NCI-H82 treated with DMSO at 0.1 percent for 48 hours (cell line): ENCODE measurements at regions not wholly inside any gene's neighbourhood (a gene's known extent, or its start where the extent isn't known, plus 50 kb on each side); places are given as distances from the start of the nearest gene placed in this dataset.

Source experiments
- DNase-seq: peaks from one replicate; lab custom pipeline; 2025; ENCODE audit not compliant: unreplicated experiment; lab: John Stamatoyannopoulos, UW

DNA sequence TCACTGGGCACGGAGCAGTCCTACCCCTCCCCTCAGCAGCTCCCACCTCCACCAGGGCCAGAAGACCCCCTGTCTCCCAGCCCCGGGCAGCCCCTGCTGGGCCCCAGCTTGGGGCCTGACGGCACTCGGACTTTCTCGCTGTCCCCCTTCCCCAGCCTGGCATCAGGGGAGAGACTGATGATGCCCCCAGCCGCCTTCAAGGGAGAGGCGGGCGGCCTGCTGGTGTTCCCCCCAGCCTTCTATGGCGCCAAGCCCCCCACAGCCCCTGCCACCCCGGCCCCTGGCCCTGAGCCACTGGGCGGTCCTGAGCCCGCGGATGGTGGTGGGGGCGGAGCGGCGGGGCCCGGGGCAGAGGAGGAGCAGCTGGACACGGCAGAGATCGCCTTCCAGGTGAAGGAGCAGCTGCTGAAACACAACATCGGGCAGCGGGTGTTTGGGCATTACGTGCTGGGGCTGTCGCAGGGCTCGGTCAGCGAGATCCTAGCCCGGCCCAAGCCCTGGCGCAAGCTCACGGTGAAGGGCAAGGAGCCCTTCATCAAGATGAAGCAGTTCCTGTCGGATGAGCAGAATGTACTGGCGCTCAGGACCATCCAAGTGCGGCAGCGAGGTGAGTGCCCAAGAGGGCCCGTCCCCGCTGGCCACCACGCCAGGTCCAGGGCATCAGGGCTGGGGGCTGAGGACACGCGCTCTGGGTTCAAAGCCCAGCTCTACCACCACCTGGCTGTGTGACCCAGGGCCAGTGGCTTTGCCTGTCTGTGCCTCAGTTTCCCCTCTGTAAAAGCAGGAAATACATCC, 58.6 kb downstream of the PHETA1 start:
- no peak for DNase-seq

DNA sequence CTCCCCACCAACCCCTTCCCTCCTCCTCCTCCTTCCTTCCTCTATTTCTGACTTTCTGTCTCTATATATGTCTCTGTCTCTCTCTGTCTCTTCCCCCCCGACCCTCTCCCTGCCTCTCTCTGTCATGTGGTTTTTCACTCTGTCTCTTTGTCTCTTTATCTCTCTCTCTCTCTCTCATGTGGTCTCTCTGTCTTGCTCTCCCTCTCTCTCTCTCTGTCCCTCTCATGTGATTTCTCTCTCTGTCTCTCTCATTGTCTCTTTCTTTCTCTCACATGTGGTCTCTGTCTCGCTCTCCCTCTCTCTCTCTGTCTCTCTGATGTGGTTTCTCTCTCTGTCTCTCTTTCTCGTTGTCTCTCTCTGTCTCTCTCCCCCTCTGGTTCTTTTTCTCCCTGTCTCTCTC, 59.3 kb downstream of the PHETA1 start:
- no peak for DNase-seq

DNA sequence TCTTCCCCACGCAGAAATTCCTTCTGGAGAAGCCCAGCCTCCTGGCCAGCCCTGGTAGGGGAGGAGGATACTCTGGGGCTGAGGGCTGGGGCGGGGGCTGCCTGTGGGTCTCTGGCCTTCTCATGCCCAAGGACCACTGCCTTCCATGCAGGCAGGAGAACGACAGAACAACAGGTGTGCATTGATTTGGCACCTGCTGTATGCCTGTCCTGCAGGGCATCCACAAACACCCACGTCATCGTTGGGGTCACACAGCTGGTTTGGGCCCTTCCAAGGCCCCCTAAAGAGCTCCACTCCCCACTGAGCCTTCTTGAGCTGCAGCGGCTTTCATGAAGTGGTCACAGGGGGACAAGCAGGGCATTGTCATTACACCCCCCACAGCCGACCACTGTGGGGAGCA, 60.4 kb downstream of the PHETA1 start:
- no peak for DNase-seq

GRCh38 chr12:111304642-111305071, 64.2 kb downstream of the PHETA1 start:
- DNase-seq, result no peak

GRCh38 chr12:111303531-111303930, 65.4 kb downstream of the PHETA1 start:
- DNase-seq, result no peak

- DNase-seq, result peak; percentile 33
Observed at GRCh38 chr12:111298582-111299436, 70.1 kb downstream of the PHETA1 start.

DNA sequence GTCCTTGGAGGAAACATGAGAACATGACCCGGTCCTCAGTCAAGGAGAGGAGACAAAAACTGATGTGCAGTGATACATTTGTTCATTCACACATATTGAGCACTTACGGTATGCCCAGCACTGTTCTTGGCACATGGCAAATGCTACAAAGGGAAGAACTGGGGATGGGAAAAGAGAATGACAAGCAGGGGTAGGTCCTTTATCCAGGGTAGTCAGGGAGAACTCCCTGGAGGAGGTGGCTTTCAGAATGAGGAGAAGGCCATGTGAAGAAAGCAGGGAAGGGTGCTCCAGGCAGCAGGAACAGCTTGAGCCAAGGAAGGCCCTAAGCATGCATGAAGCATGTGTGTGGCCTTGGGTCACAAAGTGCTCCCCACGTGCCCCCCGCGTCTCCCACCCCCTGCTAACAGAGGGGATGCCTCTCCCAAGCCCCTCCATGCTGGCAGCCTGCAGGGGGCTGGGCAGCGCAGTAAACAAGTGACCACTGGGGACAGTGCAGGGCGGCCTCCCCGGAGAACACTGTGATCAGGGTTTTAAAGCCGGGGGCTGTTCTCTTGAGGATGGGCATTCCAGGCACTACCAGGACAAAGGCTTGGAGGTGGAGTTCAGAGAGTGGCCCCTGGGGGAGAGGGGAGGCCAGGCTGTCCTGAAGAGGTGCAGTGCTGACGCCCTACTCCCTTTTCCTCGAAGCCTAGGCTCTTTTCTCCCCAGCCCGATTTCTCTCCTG, 71.0 kb downstream of the PHETA1 start:
- no peak for DNase-seq

DNA sequence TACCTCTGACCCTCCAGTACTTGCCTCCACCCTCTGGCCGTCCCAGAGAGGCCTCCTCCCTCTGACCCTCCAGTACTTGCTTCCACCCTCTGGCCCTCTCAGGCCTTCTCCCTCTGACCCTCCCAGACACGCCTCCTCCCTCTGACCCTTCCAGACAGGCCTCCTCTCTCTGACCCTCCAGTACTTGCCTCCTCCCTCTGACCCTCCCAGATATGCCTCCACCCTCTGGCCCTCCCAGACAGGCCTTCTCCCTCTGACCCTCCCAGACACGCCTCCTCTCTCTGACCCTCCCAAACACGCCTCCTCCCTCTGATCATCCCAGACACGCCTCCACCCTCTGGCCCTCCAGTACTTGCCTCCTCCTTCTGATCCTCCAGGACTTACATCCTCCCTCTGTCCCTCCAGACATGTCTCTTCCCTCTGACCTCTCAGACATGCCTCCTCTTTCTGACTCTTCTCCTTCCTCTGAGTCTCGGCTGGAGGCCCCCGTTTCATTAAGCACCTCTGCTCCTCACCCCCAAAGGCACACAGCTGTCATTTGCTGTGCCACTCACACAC, 71.9 kb downstream of the PHETA1 start:
- DNase-seq, result no peak

- no peak for DNase-seq
Observed at GRCh38 chr12:111295176-111295575, 73.7 kb downstream of the PHETA1 start.

DNA sequence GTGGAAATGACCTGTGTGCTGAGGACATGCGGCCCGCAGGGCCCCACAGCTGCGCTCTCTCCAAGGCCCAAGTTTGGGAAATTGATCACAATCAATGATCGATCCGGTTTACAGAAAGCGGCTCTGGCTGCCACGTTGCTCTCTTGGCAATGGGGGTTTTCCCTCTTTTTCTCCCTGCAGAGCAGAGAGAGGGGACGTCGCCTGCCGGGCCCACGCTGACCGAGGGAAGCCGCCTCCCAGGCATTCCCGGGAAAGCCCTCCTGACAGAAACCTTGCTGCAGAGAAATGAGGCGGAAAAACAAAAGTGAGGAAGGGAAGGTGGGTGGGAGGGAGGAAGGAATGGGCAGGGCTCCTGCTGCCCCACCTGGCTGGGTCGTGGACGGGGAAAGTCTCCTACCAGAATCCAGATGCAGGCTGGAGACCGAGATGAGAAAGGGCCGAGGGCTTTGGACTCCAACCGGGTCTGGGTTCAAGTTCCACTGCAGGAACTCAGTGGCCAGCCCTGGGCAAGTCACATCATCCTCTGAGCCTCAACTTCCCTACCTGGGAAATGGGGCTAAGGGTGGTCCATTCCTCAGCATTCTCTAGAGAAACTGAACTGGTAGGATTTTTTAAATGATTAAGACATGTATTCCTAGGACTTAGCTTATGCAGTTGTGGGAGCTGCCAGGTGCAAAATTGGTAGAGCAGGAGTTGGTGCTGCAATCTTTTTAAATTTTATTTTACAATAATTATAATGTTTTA, 75.5 kb downstream of the PHETA1 start:
- no peak for DNase-seq

DNA sequence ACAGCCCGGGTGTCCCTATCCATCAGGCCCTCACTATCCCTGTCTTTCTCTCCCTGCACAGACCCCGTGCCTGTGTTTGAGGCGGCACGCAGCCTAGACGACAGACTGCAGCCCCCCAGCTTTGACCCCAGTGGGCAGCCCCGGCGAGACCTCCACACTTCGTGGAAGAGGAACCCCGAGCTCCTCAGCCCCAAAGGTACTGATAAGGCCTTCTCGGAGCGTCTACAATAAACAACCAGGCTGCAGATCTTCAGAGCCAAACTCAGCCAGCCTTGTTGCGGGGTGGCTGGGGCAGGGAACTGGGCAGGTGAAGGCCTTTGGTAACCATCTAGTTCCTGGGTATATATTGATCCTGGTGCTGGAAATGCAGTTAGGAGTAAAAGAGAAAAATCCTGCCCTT, 77.5 kb downstream of the PHETA1 start:
- DNase-seq, result no peak

DNA sequence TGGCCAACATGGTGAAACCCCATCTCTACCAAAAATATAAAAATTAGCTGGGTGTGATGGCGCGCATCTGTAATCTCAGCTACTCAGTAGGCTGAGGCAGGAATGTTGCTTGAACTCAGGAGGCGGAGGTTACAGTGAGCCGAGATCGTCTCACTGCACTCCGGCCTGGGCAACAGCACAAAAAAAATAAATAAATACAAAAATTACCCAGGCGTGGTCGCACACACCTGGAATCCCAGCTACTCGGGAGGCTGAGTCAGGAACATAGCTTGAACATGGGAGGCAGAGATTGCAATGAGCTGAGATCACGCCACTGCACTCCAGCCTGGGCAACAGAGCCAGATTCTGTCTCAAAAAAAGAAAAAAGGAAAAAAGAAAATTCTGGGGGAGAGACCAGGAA, 80.1 kb downstream of the PHETA1 start:
- DNase-seq, result no peak

DNA sequence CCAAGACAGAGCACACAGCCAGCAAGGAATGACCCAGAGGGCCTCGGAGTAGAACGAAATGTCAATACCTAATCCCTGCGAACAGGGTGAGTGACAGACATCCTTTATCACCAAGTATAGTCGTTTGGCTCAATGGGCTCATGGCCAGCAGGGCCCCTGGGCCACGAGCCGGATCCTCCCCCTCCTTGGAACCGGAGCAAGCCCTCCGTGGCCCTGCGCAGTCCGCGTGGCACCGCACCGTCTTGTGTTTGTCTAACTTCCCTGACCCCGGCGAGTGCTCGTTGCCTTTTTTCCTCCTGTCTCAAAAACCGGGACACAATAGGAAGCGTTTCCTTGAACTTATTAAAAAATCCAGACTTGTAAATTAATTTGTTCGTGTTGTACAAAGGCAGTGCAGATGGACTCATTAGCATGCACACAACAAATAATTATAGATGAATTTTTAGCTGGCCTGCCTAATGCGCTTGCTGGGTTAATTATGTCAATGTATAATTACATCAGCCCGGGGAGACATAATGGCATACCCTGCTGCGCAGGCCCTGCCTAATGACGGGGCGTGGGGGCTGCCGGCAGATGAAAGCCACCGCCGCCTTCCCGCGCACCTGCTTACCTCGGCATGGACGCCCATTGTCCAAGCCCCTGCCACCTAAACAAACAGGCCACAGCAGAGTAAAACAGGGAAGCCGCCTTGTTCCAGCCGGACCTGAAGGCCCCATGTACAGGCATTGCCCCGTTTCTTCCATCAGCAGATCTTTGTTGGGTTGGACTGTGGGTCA, 81.6 kb downstream of the PHETA1 start:
- DNase-seq, result no peak

GRCh38 chr12:111285200-111285599, 83.7 kb downstream of the PHETA1 start:
- DNase-seq, result no peak

GRCh38 chr12:111284709-111285108, 84.2 kb downstream of the PHETA1 start:
- DNase-seq, result no peak

DNA sequence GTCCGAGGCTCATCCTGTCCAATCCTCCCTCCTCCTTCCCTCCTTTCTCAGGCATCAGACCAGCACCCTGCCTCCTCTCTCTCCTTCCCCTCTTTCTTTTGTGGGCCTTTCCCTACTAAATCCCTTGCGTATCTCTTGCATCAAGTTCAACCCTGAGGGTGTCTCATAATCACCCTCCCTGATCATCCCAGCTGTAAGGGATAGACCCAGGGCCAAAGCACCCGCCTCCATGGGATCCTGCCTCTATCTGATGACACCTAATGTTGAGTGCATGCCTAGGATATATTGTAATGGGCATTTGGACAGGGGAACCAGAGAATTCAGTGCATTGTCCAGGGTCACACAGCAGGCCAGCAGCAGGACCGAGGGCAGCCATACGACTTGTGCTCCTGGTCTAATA, 84.9 kb downstream of the PHETA1 start:
- DNase-seq, result no peak

GRCh38 chr12:111283521-111283920, 85.4 kb downstream of the PHETA1 start:
- DNase-seq, result no peak

DNA sequence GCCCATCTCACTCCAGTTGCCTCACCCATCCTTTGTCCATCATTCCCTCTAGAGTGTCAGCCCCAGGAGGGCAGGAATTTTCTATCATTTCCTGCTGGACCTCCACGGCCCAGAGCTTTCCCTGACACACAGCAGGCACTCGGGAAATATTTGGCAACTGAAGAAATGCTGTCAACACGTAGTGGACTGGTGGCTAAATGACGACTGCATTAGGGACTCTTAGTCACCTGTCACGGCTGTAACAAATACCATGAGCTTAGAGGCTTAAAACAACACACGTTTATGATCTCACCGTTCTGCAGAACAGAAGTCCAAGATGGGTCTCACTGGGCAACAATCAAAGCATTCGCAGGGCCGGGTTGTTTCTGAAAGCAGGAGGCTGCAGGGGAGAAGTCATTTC, 91.3 kb downstream of the PHETA1 start:
- no peak for DNase-seq

- DNase-seq, result no peak
Observed at GRCh38 chr12:111276146-111276545, 92.7 kb downstream of the PHETA1 start.

GRCh38 chr12:111275308-111275707, 93.6 kb downstream of the PHETA1 start:
- no peak for DNase-seq
